ENCODE measurements at regions not wholly inside any gene's neighbourhood (a gene's known extent, or its start where the extent isn't known, plus 50 kb on each side); places are given as distances from the start of the nearest gene placed in this dataset.
"Not testable (repeated sequence)": the region's sequence is repeated elsewhere in the genome, so short reads cannot be mapped to it uniquely, and the experiment has no call there.

- no peak overlapping the region for H3K27ac Mint-ChIP-seq
- no peak for DNase-seq
- H3K27me3 Mint-ChIP-seq (ENCODE audit: low read depth in 3 of 3): peaks cover 0 to 2% (median 0%) of the 10 kb centered on the region in 3 donors
- peaks cover 0 to 2% (median 0%) of the 10 kb centered on the region in 6 donors for H3K9me3 Mint-ChIP-seq
- no peaks in the 10 kb centered on the region for H3K36me3 Mint-ChIP-seq
- no peak overlapping the region for H3K4me3 Mint-ChIP-seq
- no peaks in the 10 kb centered on the region for H3K4me1 Mint-ChIP-seq
Measured at GRCh38 chr7:12923971-12924370, 236.5 kb downstream of the ARL4A start.

GRCh38 chr7:12926206-12926605 is 238.8 kb downstream of the ARL4A start:
- H3K9me3 Mint-ChIP-seq: peaks cover 0 to 2% (median 0%) of the 10 kb centered on the region in 6 donors
- H3K27me3 Mint-ChIP-seq (ENCODE audit: low read depth in 3 of 3): peaks cover 0 to 2% (median 1%) of the 10 kb centered on the region in 3 donors
- H3K4me3 Mint-ChIP-seq: no peak overlapping the region

GRCh38 chr7:12927635-12928434 is 240.4 kb downstream of the ARL4A start:
- no peak for DNase-seq
- Mint-ChIP-seq H3K9me3 (peaks cover 0 to 3% (median 0%) of the 10 kb centered on the region in 6 donors), H3K27me3 (ENCODE audit: low read depth in 3 of 3) (peaks cover 0 to 2% (median 1%) of the 10 kb centered on the region in 3 donors), H3K27ac (no peak overlapping the region), H3K4me1 (no peaks in the 10 kb centered on the region), H3K4me3 (no peak overlapping the region), H3K36me3 (no peaks in the 10 kb centered on the region)

More at GRCh38 chr7:12926206-12926605, 238.8 kb downstream of the ARL4A start:
- H3K4me1 Mint-ChIP-seq: no peaks in the 10 kb centered on the region
- no peak for DNase-seq
- no peak overlapping the region for H3K27ac Mint-ChIP-seq
- H3K36me3 Mint-ChIP-seq: no peaks in the 10 kb centered on the region

- H3K27me3 Mint-ChIP-seq (ENCODE audit: low read depth in 3 of 3): peaks cover 0 to 1% (median 0%) of the 10 kb centered on the region in 3 donors
- peaks cover 0 to 3% (median 0%) of the 10 kb centered on the region in 6 donors for H3K9me3 Mint-ChIP-seq
- H3K4me1 Mint-ChIP-seq: no peaks in the 10 kb centered on the region
- no peak overlapping the region for H3K27ac Mint-ChIP-seq
- no peak for DNase-seq
- H3K4me3 Mint-ChIP-seq: no peak overlapping the region
- no peaks in the 10 kb centered on the region for H3K36me3 Mint-ChIP-seq
Measured at GRCh38 chr7:12929476-12930140, 242.2 kb downstream of the ARL4A start.

GRCh38 chr7:12930534-12930933 is 243.1 kb downstream of the ARL4A start:
- DNase-seq: no peak
- no peak overlapping the region for H3K27ac Mint-ChIP-seq
- peaks cover 0 to 3% (median 0%) of the 10 kb centered on the region in 6 donors for H3K9me3 Mint-ChIP-seq
- H3K27me3 Mint-ChIP-seq (ENCODE audit: low read depth in 3 of 3): peaks cover 0 to 1% (median 0%) of the 10 kb centered on the region in 3 donors
- H3K36me3 Mint-ChIP-seq: no peaks in the 10 kb centered on the region
- no peaks in the 10 kb centered on the region for H3K4me1 Mint-ChIP-seq
- no peak overlapping the region for H3K4me3 Mint-ChIP-seq

- not testable (repeated sequence) for H3K27ac Mint-ChIP-seq; DNase-seq; H3K4me1 Mint-ChIP-seq; H3K27me3 Mint-ChIP-seq (ENCODE audit: low read depth in 3 of 3); H3K4me3 Mint-ChIP-seq; H3K36me3 Mint-ChIP-seq; H3K9me3 Mint-ChIP-seq
Measured at GRCh38 chr7:12931465-12931864, 244.0 kb downstream of the ARL4A start.

- DNase-seq: no peak
- H3K4me1 Mint-ChIP-seq: no peaks in the 10 kb centered on the region
- no peak overlapping the region for H3K4me3 Mint-ChIP-seq
- no peaks in the 10 kb centered on the region for H3K36me3 Mint-ChIP-seq
- H3K27ac Mint-ChIP-seq: no peak overlapping the region
- H3K27me3 Mint-ChIP-seq (ENCODE audit: low read depth in 3 of 3): peaks cover 0 to 4% (median 0%) of the 10 kb centered on the region in 3 donors
- H3K9me3 Mint-ChIP-seq: peaks cover 4 to 20% (median 6%) of the 10 kb centered on the region in 6 donors
Measured at GRCh38 chr7:12939694-12940093, 252.3 kb downstream of the ARL4A start.

GRCh38 chr7:12941512-12941911 is 254.1 kb downstream of the ARL4A start:
- no peak overlapping the region for H3K27ac Mint-ChIP-seq
- no peaks in the 10 kb centered on the region for H3K4me1 Mint-ChIP-seq

GRCh38 chr7:12942609-12943008 is 255.2 kb downstream of the ARL4A start:
- Mint-ChIP-seq H3K9me3 (peaks cover 2 to 19% (median 7%) of the 10 kb centered on the region in 6 donors), H3K36me3 (no peaks in the 10 kb centered on the region), H3K4me3 (no peak overlapping the region), H3K27ac (no peak overlapping the region), H3K4me1 (no peaks in the 10 kb centered on the region), H3K27me3 (ENCODE audit: low read depth in 3 of 3) (peaks cover 0 to 2% (median 0%) of the 10 kb centered on the region in 3 donors)
- DNase-seq: no peak

More at GRCh38 chr7:12941512-12941911, 254.1 kb downstream of the ARL4A start:
- peaks cover 0 to 4% (median 0%) of the 10 kb centered on the region in 3 donors for H3K27me3 Mint-ChIP-seq (ENCODE audit: low read depth in 3 of 3)
- H3K9me3 Mint-ChIP-seq: peaks cover 2 to 20% (median 6%) of the 10 kb centered on the region in 6 donors
- no peaks in the 10 kb centered on the region for H3K36me3 Mint-ChIP-seq
- H3K4me3 Mint-ChIP-seq: no peak overlapping the region
- DNase-seq: no peak

- no peak overlapping the region for H3K27ac Mint-ChIP-seq
- peaks cover 0 to 13% (median 7%) of the 10 kb centered on the region in 6 donors for H3K9me3 Mint-ChIP-seq
- DNase-seq: no peak
- no peaks in the 10 kb centered on the region for H3K4me1 Mint-ChIP-seq
- no peaks in the 10 kb centered on the region for H3K36me3 Mint-ChIP-seq
- H3K4me3 Mint-ChIP-seq: no peak overlapping the region
- H3K27me3 Mint-ChIP-seq (ENCODE audit: low read depth in 3 of 3): no peaks in the 10 kb centered on the region
Measured at GRCh38 chr7:12943781-12944180, 256.3 kb downstream of the ARL4A start.

- Mint-ChIP-seq H3K27me3 (ENCODE audit: low read depth in 3 of 3) (no peaks in the 10 kb centered on the region), H3K9me3 (peaks cover 0 to 3% (median under 1%) of the 10 kb centered on the region in 6 donors), H3K27ac (no peak overlapping the region), H3K4me3 (no peak overlapping the region), H3K4me1 (no peaks in the 10 kb centered on the region), H3K36me3 (no peaks in the 10 kb centered on the region)
- no peak for DNase-seq
Measured at GRCh38 chr7:12945901-12946300, 258.5 kb downstream of the ARL4A start.

GRCh38 chr7:12947465-12947864 is 260.0 kb downstream of the ARL4A start:
- Mint-ChIP-seq H3K4me3 (no peak overlapping the region), H3K36me3 (no peaks in the 10 kb centered on the region), H3K9me3 (peaks cover 0 to 3% (median 0%) of the 10 kb centered on the region in 6 donors), H3K27ac (no peak overlapping the region), H3K27me3 (ENCODE audit: low read depth in 3 of 3) (no peaks in the 10 kb centered on the region), H3K4me1 (no peaks in the 10 kb centered on the region)
- no peak for DNase-seq

- no peak for DNase-seq
- H3K4me3 Mint-ChIP-seq: no peak overlapping the region
- H3K9me3 Mint-ChIP-seq: peaks cover 0 to 1% (median 0%) of the 10 kb centered on the region in 6 donors
- no peaks in the 10 kb centered on the region for H3K4me1 Mint-ChIP-seq
- H3K27ac Mint-ChIP-seq: no peak overlapping the region
- H3K36me3 Mint-ChIP-seq: no peaks in the 10 kb centered on the region
- peaks cover 0 to 2% (median 0%) of the 10 kb centered on the region in 3 donors for H3K27me3 Mint-ChIP-seq (ENCODE audit: low read depth in 3 of 3)
Measured at GRCh38 chr7:12949060-12949931, 261.9 kb downstream of the ARL4A start.
